PC-9 (cell line): ENCODE measurements at regions not wholly inside any gene's neighbourhood (a gene's known extent, or its start where the extent isn't known, plus 50 kb on each side); places are given as distances from the start of the nearest gene placed in this dataset.

Source experiments
- BruUV-seq: library from RNA; stranded (reverse); fragments of 400-500 nt; replicated peaks from 2 replicates; lab custom pipeline; 2021; lab: Mats Ljungman, UMichigan
- CTCF ChIA-PET: fragments of 300-600 bp; sonication (Branson Sonifier 250); formaldehyde crosslinking; loops from one replicate; lab custom pipeline; 2022; ENCODE audit warnings: antibody characterized with exemption; lab: Charles Lee
- POLR2A ChIA-PET: fragments of 300-600 bp; sonication (Branson Sonifier 250); formaldehyde crosslinking; loops from one replicate; lab custom pipeline; 2022; ENCODE audit warnings: antibody characterized with exemption; ENCODE audit not compliant: unreplicated experiment; lab: Charles Lee
- DNase-seq, 2 experiments: peaks; one replicate each; pipeline versions ENCODE4 v3.0.0 to v3.0.0-alpha.2; 2015 to 2022; ENCODE audit warnings: mixed read lengths in 1 of 2
- H2AFZ ChIP-seq: fragments of 200-600 bp; sonication (generic); 2 replicates; pipeline ENCODE4 v1.8.1; 2017; ENCODE audit warnings: antibody characterized with exemption
- H3F3A ChIP-seq: fragments of 200-600 bp; sonication (generic); 2 replicates; pipeline ENCODE4 v1.8.1; 2017; ENCODE audit warnings: antibody characterized with exemption, mild to moderate bottlenecking, low read depth; ENCODE audit not compliant: insufficient read depth
- H3K27ac ChIP-seq: fragments of 200-600 bp; sonication (generic); 2 replicates; pipeline ENCODE4 v1.6.1; 2016; ENCODE audit warnings: mixed run types
- H3K27me3 ChIP-seq: fragments of 200-600 bp; sonication (generic); 2 replicates; pipeline ENCODE4 v1.6.1; 2016; ENCODE audit warnings: low read depth, mixed run types; ENCODE audit not compliant: insufficient read depth
- H3K36me3 ChIP-seq: fragments of 200-600 bp; sonication (generic); 2 replicates; pipeline ENCODE4 v1.6.1; 2016; ENCODE audit warnings: low read depth, mixed run types
- H3K4me1 ChIP-seq: fragments of 200-600 bp; sonication (generic); replicated peaks from 2 replicates; pipeline ENCODE4 v1.6.1; 2016; ENCODE audit warnings: mixed run types; ENCODE audit not compliant: insufficient read depth
- H3K4me2 ChIP-seq: fragments of 200-600 bp; sonication (generic); 2 replicates; pipeline ENCODE4 v1.6.1; 2017; ENCODE audit warnings: mixed run types
- H3K4me3 ChIP-seq: fragments of 200-600 bp; sonication (generic); 2 replicates; pipeline ENCODE4 v1.6.1; 2016; ENCODE audit warnings: mixed run types
- H3K79me2 ChIP-seq: fragments of 200-600 bp; sonication (generic); 2 replicates; pipeline ENCODE4 v1.6.1; 2017; ENCODE audit warnings: low read depth, mixed run types
- H3K9me2 ChIP-seq: fragments of 200-600 bp; sonication (generic); 2 replicates; pipeline ENCODE4 v1.8.1; 2017; ENCODE audit warnings: mild to moderate bottlenecking; ENCODE audit not compliant: insufficient read depth
- H3K9me3 ChIP-seq: fragments of 200-600 bp; sonication (generic); 2 replicates; pipeline ENCODE4 v1.8.1; 2016; ENCODE audit warnings: low read depth; ENCODE audit not compliant: insufficient read depth
- H4K20me1 ChIP-seq: fragments of 200-600 bp; sonication (generic); 2 replicates; pipeline ENCODE4 v1.8.1; 2017; ENCODE audit not compliant: insufficient read depth
- EZH2 ChIP-seq: fragments of 200-600 bp; sonication (generic); IDR thresholded peaks from 2 replicates; pipeline ENCODE4 v1.8.0; 2017; ENCODE audit warnings: antibody characterized with exemption, low read depth
- intact Hi-C: fragments of 100-400 bp; cut with micrococcal nuclease; formaldehyde crosslinking; loops from one replicate; pipeline ENCODE4 v1.10.0; 2022; ENCODE audit not compliant: unreplicated experiment
- TF ChIP-seq, protein P1 (sequence below): fragments of 200-600 bp; sonication (generic); conservative IDR thresholded peaks from 2 replicates; pipeline ENCODE4 v1.6.1; 2017; ENCODE audit warnings: mixed run types, antibody characterized with exemption, mild to moderate bottlenecking, moderate library complexity

DNA sequence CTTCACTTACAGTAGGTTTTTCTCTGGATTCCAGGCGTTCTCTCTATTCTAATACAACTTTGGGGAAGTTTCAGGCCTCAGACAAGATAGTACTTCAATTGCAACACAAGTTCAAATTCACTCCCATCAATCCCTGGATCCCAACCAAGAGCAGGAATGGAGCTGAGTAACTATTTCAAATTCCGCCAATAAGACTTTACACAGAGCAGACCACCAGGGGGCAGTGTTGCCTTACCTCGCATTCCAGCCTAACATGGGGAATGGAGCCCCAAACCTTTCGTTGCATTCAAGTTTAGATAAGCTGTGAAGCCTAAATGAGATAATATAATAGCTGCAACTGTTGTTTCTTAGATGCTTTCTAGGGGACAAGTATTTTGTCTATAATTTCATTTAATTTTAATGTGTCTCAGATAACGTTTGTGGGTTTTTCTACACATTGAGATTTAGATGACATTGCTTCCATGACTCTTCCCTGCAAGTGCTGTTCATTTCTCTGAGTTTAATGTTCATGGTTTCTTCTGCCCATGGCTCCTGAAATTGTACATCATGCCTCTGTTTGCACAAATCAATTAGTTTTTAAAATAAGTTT is 186.7 kb downstream of the NSUN3 start:
- TF ChIP-seq, protein P1, sequence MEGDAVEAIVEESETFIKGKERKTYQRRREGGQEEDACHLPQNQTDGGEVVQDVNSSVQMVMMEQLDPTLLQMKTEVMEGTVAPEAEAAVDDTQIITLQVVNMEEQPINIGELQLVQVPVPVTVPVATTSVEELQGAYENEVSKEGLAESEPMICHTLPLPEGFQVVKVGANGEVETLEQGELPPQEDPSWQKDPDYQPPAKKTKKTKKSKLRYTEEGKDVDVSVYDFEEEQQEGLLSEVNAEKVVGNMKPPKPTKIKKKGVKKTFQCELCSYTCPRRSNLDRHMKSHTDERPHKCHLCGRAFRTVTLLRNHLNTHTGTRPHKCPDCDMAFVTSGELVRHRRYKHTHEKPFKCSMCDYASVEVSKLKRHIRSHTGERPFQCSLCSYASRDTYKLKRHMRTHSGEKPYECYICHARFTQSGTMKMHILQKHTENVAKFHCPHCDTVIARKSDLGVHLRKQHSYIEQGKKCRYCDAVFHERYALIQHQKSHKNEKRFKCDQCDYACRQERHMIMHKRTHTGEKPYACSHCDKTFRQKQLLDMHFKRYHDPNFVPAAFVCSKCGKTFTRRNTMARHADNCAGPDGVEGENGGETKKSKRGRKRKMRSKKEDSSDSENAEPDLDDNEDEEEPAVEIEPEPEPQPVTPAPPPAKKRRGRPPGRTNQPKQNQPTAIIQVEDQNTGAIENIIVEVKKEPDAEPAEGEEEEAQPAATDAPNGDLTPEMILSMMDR = peak; percentile 98
- TF ChIP-seq EZH2 = no peak
- Histone ChIP-seq H3K79me2 (no peaks in the 10 kb centered on the region), H4K20me1 (no peaks in the 10 kb centered on the region), H2AFZ (no peak overlapping the region), H3K9me3 (no peaks in the 10 kb centered on the region), H3K4me3 (no peak overlapping the region), H3K27ac (no peak overlapping the region), H3K36me3 (no peaks in the 10 kb centered on the region), H3K4me2 (no peak overlapping the region), H3F3A (no peaks in the 10 kb centered on the region), H3K27me3 (0 out of 2 replicates have a peak, but pooled peaks cover 4% of the 10 kb centered on the region), H3K4me1 (no peaks in the 10 kb centered on the region), H3K9me2 (no peaks in the 10 kb centered on the region)
- ChIA-PET POLR2A (no interaction called here), CTCF (interaction anchor here (0.5 to 0.8 kb wide), 3 partner anchors 20 to 1242 kb away, joined by 3 to 4 read pairs (median 3); no protein-coding TSS in a partner anchor)
- DNase-seq = peak; percentile 39 to 63
- intact Hi-C loops = loop anchor here (10.0 kb wide), 1 partner anchor 245 kb away; no protein-coding TSS in a partner anchor
- no TSS peak for BruUV-seq

DNA sequence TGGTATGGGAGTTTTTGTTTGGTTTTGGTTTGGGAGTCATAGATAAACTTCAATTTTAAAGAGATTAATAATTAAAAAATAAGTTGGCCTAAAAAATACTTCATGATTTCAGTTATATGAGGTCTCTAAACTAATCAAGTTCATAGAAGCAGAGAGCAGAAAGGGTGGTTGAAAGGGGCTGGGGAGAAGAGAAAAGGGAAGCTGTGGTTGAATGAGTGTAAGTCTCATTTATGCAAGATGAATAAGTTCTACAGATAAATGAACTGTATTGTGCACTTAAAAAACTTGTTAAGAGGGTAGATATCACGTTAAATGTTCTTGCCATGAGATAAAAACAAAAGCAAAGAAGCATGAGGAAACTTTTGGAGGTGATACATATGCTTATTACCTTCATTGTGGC is 188.7 kb downstream of the NSUN3 start:
- Histone ChIP-seq H4K20me1 (no peaks in the 10 kb centered on the region), H3F3A (no peaks in the 10 kb centered on the region), H3K79me2 (no peaks in the 10 kb centered on the region), H3K27me3 (0 out of 2 replicates have a peak, but pooled peaks cover 4% of the 10 kb centered on the region), H3K4me2 (no peak overlapping the region), H3K4me1 (no peaks in the 10 kb centered on the region), H3K27ac (no peak overlapping the region), H3K9me3 (no peaks in the 10 kb centered on the region), H2AFZ (no peak overlapping the region), H3K36me3 (no peaks in the 10 kb centered on the region), H3K4me3 (no peak overlapping the region), H3K9me2 (no peaks in the 10 kb centered on the region; the same call in 1 of the 2 replicates)
- no peak for TF ChIP-seq EZH2
- TF ChIP-seq, protein P1 = no peak
- CTCF ChIA-PET = no interaction called here
- intact Hi-C loops = no loop called here
- POLR2A ChIA-PET = no interaction called here
- no TSS peak for BruUV-seq
- DNase-seq = no peak

DNA sequence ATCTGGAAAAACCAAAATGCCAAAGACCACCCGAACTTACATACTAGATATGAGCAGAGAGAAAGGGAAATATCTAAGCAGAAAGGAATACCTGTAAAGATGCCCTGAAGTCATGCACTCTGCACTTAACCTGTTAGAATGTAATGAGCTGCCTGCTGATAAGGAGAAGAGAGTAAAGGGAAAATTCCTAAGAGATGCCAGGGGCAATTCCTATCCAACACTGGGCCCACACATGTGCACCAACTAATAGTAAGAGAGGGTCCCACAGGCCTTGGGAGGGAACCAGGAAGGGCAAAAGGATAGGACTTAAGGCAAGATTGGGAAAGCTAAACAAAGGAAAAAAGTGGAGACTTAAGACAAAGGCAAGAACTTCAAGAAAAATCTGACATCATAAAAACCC is 189.5 kb downstream of the NSUN3 start:
- ChIA-PET POLR2A (no interaction called here), CTCF (no interaction called here)
- BruUV-seq = no TSS peak
- Histone ChIP-seq H3K4me3 (no peak overlapping the region), H3K9me3 (no peaks in the 10 kb centered on the region), H3K79me2 (no peaks in the 10 kb centered on the region), H3K27ac (no peak overlapping the region), H2AFZ (no peak overlapping the region), H3K4me1 (no peaks in the 10 kb centered on the region), H3K4me2 (no peak overlapping the region), H4K20me1 (no peaks in the 10 kb centered on the region), H3K9me2 (no peaks in the 10 kb centered on the region; the same call in 1 of the 2 replicates), H3K27me3 (0 out of 2 replicates have a peak, but pooled peaks cover 4% of the 10 kb centered on the region), H3F3A (no peaks in the 10 kb centered on the region), H3K36me3 (no peaks in the 10 kb centered on the region)
- TF ChIP-seq, protein P1 = no peak
- no peak for TF ChIP-seq EZH2
- intact Hi-C loops = no loop called here
- no peak for DNase-seq
